HepG2 (cell line): ENCODE measurements at regions not wholly inside any gene's neighbourhood (a gene's known extent, or its start where the extent isn't known, plus 50 kb on each side); places are given as distances from the start of the nearest gene placed in this dataset.
A peak's percentile ranks its signal among the peaks of the same experiment; 100 is the strongest.

ENCODE experiments used
- ARID5B ChIP-seq: IDR thresholded peaks from 2 replicates; pipeline ENCODE4 v1.4.0; 2020; ENCODE audit warnings: mild to moderate bottlenecking, missing genetic modification reagents
- BORCS8-MEF2B ChIP-seq: sonication (generic); formaldehyde crosslinking; IDR thresholded peaks from 2 replicates; pipeline ENCODE4 v1.8.0; 2022; ENCODE audit warnings: mild to moderate bottlenecking, missing genetic modification reagents
- GLI4 ChIP-seq: sonication (generic); formaldehyde crosslinking; IDR thresholded peaks from 2 replicates; pipeline ENCODE4 v1.5.1; 2020; ENCODE audit warnings: missing genetic modification reagents, mild to moderate bottlenecking, moderate library complexity, borderline replicate concordance
- KMT2B ChIP-seq: IDR thresholded peaks from 2 replicates; pipeline ENCODE4 v1.6.1; 2016; ENCODE audit warnings: missing genetic modification reagents, missing compliant biosample characterization
- MED1 ChIP-seq: sonication (generic); formaldehyde crosslinking; IDR thresholded peaks from 2 replicates; pipeline ENCODE4 v1.4.0; 2020; ENCODE audit warnings: missing genetic modification reagents
- MEF2D ChIP-seq: sonication (generic); formaldehyde crosslinking; IDR thresholded peaks from 2 replicates; pipeline ENCODE4 v1.5.1; 2020; ENCODE audit warnings: mild to moderate bottlenecking, missing genetic modification reagents
- MIER2 ChIP-seq: IDR thresholded peaks from 2 replicates; pipeline ENCODE4 v1.6.1; 2016; ENCODE audit warnings: missing biosample characterization, missing genetic modification reagents
- NFRKB ChIP-seq: fragments of 450-650 bp; IDR thresholded peaks from 2 replicates; pipeline ENCODE4 v1.6.1; 2017
- NR2F1 ChIP-seq, 2 experiments: fragments of 450-650 bp in 1 of 2; formaldehyde crosslinking in 1 of 2; IDR thresholded peaks; 2 replicates each; pipeline versions ENCODE4 v1.5.0 to v1.6.1; 2016 to 2020; ENCODE audit warnings: mild to moderate bottlenecking in 1 of 2, missing compliant biosample characterization in 1 of 2, missing genetic modification reagents in 1 of 2, moderate library complexity in 1 of 2
- RARG ChIP-seq: sonication (generic); formaldehyde crosslinking; IDR thresholded peaks from 2 replicates; pipeline ENCODE4 v1.4.0; 2020; ENCODE audit warnings: low read depth, mild to moderate bottlenecking, missing genetic modification reagents
- TAF1 ChIP-seq: sonication (generic); formaldehyde crosslinking; IDR thresholded peaks from 2 replicates; pipeline ENCODE4 v1.4.0; 2020; ENCODE audit warnings: missing genetic modification reagents
- TEF ChIP-seq: sonication (generic); formaldehyde crosslinking; IDR thresholded peaks from 2 replicates; pipeline ENCODE4 v1.5.0; 2020; ENCODE audit warnings: missing genetic modification reagents
- TSC22D2 ChIP-seq: sonication (generic); formaldehyde crosslinking; IDR thresholded peaks from 2 replicates; pipeline ENCODE4 v1.5.1; 2020; ENCODE audit warnings: missing genetic modification reagents, mild to moderate bottlenecking, borderline replicate concordance
- ZBTB2 ChIP-seq: sonication (generic); formaldehyde crosslinking; IDR thresholded peaks from 2 replicates; pipeline ENCODE4 v1.8.0; 2022; ENCODE audit warnings: low read depth, missing genetic modification reagents
- ZBTB20 ChIP-seq: sonication (generic); formaldehyde crosslinking; IDR thresholded peaks from 2 replicates; pipeline ENCODE4 v1.8.1; 2023; ENCODE audit warnings: missing genetic modification reagents, low read depth, mild to moderate bottlenecking, borderline replicate concordance
- ZKSCAN5 ChIP-seq: sonication (generic); formaldehyde crosslinking; IDR thresholded peaks from 2 replicates; pipeline ENCODE4 v1.5.1; 2020; ENCODE audit warnings: mild to moderate bottlenecking, missing genetic modification reagents
- ZNF256 ChIP-seq: sonication (generic); formaldehyde crosslinking; conservative IDR thresholded peaks from 2 replicates; pipeline ENCODE4 v1.4.0; 2020; ENCODE audit warnings: missing genetic modification reagents
- ZNF333 ChIP-seq: sonication (generic); formaldehyde crosslinking; IDR thresholded peaks from 2 replicates; pipeline ENCODE4 v1.4.0; 2020; ENCODE audit warnings: mild to moderate bottlenecking, missing genetic modification reagents, borderline replicate concordance
- ZNF432 ChIP-seq: sonication (generic); formaldehyde crosslinking; IDR thresholded peaks from 2 replicates; pipeline ENCODE4 v1.5.0; 2020; ENCODE audit warnings: missing genetic modification reagents, mild to moderate bottlenecking, borderline replicate concordance
- ZNF570 ChIP-seq: sonication (generic); formaldehyde crosslinking; IDR thresholded peaks from 2 replicates; pipeline ENCODE4 v1.4.0; 2020; ENCODE audit warnings: mild to moderate bottlenecking, missing genetic modification reagents, borderline replicate concordance
- ZNF761 ChIP-seq: sonication (generic); formaldehyde crosslinking; conservative IDR thresholded peaks from 2 replicates; pipeline ENCODE4 v1.4.0; 2020; ENCODE audit warnings: mild to moderate bottlenecking, missing genetic modification reagents
- ZNF83 ChIP-seq: sonication (generic); formaldehyde crosslinking; IDR thresholded peaks from 2 replicates; pipeline ENCODE4 v1.4.0; 2020; ENCODE audit warnings: missing genetic modification reagents, mild to moderate bottlenecking, borderline replicate concordance

- TF ChIP-seq GLI4 (CRISPR knock-in tag) = no peak
- TF ChIP-seq TEF (CRISPR knock-in tag) = no peak
- TF ChIP-seq ZKSCAN5 = no peak
- peak; percentile 67; the same call in 1 of the 2 replicates for TF ChIP-seq MIER2 (CRISPR knock-in tag)
- TF ChIP-seq ZNF432 (CRISPR knock-in tag) = no peak
- no peak for TF ChIP-seq MED1
- no peak for TF ChIP-seq TSC22D2 (CRISPR knock-in tag)
- no peak for TF ChIP-seq NFRKB
- TF ChIP-seq ZNF83 (CRISPR knock-in tag) = no peak
- peak; percentile 94; the same call in 1 of the 2 replicates for TF ChIP-seq ZNF256 (CRISPR knock-in tag)
- TF ChIP-seq ZNF333 (CRISPR knock-in tag) = no peak
- TF ChIP-seq ZBTB20 (CRISPR knock-in tag) = 0 out of 2 replicates have a peak, but pooled peaks have one; percentile 52
- TF ChIP-seq NR2F1 (CRISPR knock-in tag; IDR thresholded peaks at IDR 0.05) = no peak
- no peak for TF ChIP-seq KMT2B
- 0 out of 2 replicates have a peak, but pooled peaks have one; percentile 43 for TF ChIP-seq BORCS8-MEF2B
- no peak for TF ChIP-seq ZNF570 (CRISPR knock-in tag)
- no peak for TF ChIP-seq RARG (CRISPR knock-in tag)
- peak; percentile 68; the same call in 1 of the 2 replicates for TF ChIP-seq MEF2D (CRISPR knock-in tag)
- TF ChIP-seq ZNF761 (CRISPR knock-in tag) = no peak
- TF ChIP-seq ZBTB2 = no peak
- no peak for TF ChIP-seq TAF1 (CRISPR knock-in tag)
- TF ChIP-seq ARID5B (CRISPR knock-in tag) = peak; percentile 78
Measured at GRCh38 chr6:28673787-28674671, 148.3 kb downstream of the GPX5 start (continued).
